OCI-LY7 (cell line): ENCODE measurements at regions not wholly inside any gene's neighbourhood (a gene's known extent, or its start where the extent isn't known, plus 50 kb on each side); places are given as distances from the start of the nearest gene placed in this dataset.

Source experiments
- CTCF ChIP-seq: fragments of 200-600 bp; sonication (generic); conservative IDR thresholded peaks from 2 replicates; pipeline ENCODE4 v1.5.1; 2014; ENCODE audit warnings: mild to moderate bottlenecking, antibody characterized with exemption, low read length, moderate library complexity, mixed read lengths
- EZH2phosphoT487 ChIP-seq: fragments of 200-600 bp; sonication (generic); IDR thresholded peaks from 2 replicates; pipeline ENCODE4 v1.6.1; 2018; ENCODE audit warnings: low read depth, borderline replicate concordance, mild to moderate bottlenecking, mixed run types, antibody characterized with exemption, low read length, moderate library complexity, mixed read lengths

- TF ChIP-seq CTCF (no peak), EZH2phosphoT487 (no peak)
Measured at GRCh38 chr1:43058545-43059360, 100.1 kb upstream of the SLC2A1 start.
